Gastrocnemius medialis (tissue), 4 donors: ENCODE measurements at regions not wholly inside any gene's neighbourhood (a gene's known extent, or its start where the extent isn't known, plus 50 kb on each side); places are given as distances from the start of the nearest gene placed in this dataset.

Experiments used
- POLR2A ChIP-seq, 2 donors: fragments of 450-650 bp; IDR thresholded peaks; one replicate each; pipeline ENCODE4 v1.6.1; 2017; ENCODE audit warnings: antibody characterized with exemption in 2 of 2, mild to moderate bottlenecking in 2 of 2, moderate library complexity in 2 of 2
- TF ChIP-seq, protein P1 (sequence below), 5 experiments: fragments of 450-650 bp in 3 of 5; fragments of 200-600 bp in 2 of 5; sonication (generic) in 2 of 5; IDR thresholded peaks in 4 of 5; conservative IDR thresholded peaks in 1 of 5; 1 replicate in 4 of 5; 2 replicates in 1 of 5; pipeline ENCODE4 v1.5.1; 2016 to 2019; ENCODE audit warnings: antibody characterized with exemption in 5 of 5, mild to moderate bottlenecking in 3 of 5, moderate library complexity in 3 of 5

DNA sequence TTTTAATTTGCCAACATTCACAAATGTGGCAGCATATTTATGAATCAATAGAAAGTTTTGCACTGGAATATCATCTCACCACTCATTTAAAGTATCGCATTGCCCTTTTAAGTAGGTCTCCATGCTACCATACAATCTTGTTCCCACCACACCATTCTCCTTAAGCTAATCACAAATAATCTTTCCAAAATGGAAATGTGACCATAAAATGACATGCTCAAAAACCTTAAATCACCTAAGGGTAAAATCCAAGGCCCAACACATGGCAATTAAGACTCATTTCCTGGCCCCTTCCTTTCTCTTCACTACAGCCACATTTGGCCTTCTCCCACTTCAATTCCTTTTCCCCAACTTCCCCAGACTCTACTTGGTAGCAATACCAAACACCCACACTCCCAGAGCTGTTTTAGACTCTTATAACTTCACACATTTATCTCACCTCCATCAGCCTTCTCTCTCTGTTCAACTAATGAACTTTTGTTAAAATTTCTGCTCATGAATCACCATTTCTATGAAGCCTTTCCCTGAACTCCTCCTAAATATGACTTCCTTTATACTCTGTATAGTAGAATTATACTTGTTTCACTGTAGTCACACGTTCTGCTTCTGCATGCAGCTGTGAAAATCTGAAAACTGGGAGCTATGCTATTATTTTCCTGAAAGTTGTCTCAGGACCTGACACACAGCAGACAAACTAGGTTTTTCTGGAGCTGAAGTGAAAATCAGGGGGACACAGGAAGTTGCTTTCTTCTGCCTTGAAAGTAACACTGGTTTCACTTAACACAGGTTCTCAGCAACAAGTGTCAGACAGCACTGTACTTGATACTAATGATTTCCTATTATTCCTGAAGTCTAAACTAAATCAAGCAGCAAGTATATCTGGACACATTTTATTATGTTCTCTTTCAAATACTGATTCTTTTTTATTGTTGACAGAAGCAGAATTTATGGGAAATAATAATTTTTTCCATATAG, 303.9 kb downstream of the ZEB2 start:
- TF ChIP-seq, protein P1, sequence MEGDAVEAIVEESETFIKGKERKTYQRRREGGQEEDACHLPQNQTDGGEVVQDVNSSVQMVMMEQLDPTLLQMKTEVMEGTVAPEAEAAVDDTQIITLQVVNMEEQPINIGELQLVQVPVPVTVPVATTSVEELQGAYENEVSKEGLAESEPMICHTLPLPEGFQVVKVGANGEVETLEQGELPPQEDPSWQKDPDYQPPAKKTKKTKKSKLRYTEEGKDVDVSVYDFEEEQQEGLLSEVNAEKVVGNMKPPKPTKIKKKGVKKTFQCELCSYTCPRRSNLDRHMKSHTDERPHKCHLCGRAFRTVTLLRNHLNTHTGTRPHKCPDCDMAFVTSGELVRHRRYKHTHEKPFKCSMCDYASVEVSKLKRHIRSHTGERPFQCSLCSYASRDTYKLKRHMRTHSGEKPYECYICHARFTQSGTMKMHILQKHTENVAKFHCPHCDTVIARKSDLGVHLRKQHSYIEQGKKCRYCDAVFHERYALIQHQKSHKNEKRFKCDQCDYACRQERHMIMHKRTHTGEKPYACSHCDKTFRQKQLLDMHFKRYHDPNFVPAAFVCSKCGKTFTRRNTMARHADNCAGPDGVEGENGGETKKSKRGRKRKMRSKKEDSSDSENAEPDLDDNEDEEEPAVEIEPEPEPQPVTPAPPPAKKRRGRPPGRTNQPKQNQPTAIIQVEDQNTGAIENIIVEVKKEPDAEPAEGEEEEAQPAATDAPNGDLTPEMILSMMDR (IDR thresholded peaks at IDR 0.05 in 4 of 5, conservative IDR thresholded peaks at IDR 0.05 in 1 of 5), result no peak
- no peak for TF ChIP-seq POLR2A (IDR thresholded peaks at IDR 0.05)
